ENCODE measurements at regions not wholly inside any gene's neighbourhood (a gene's known extent, or its start where the extent isn't known, plus 50 kb on each side); places are given as distances from the start of the nearest gene placed in this dataset.
A peak's percentile ranks its signal among the peaks of the same experiment; 100 is the strongest.

DNA sequence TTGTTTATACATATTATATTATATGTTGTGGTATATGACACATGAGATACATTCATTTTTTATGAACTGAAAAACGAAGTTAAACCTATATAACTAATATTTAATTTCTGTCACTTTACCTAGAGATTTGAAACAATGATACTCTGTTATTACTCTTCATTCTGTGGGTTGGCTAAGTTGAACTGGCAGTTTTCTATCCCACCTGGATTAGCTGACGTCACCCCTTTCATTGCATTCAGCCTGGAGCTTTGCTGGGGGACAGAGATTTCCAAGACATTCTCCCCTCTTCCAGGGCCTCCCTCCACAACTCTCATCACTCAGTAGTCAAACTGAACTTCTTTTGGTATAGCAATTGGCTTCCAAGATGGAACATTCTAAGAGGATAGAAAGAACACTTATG, 309.2 kb upstream of the SATB1 start:
- no peaks in the 10 kb centered on the region for H3K27me3 ChIP-seq (replicated peaks; ENCODE audit: insufficient read depth)
- 4% methylated on average over 2 of the region's 2 CpGs for WGBS, 2 experiments (ENCODE audit: low coverage in 1 of 2, low lambda C conversion rate in 2 of 2, missing lambda C conversion rate in 2 of 2)
- no peak for DNase-seq
- no peaks in the 10 kb centered on the region for H3K36me3 ChIP-seq (ENCODE audit: low read depth)
- H3F3A ChIP-seq (ENCODE audit: insufficient read depth) = no peaks in the 10 kb centered on the region
- no peaks in the 10 kb centered on the region for H3K9me2 ChIP-seq (ENCODE audit: insufficient read depth)
- no peaks in the 10 kb centered on the region for H3K9me3 ChIP-seq (ENCODE audit: low read depth)
- in situ Hi-C loops (cut with MboI) = no loop called here
- no peaks in the 10 kb centered on the region for H3K4me1 ChIP-seq (ENCODE audit: insufficient read depth)
- TF ChIP-seq EZH2phosphoT487 (IDR thresholded peaks at IDR 0.05; ENCODE audit: insufficient read depth, low read depth) (no peak), EZH2 (IDR thresholded peaks at IDR 0.05; ENCODE audit: insufficient read depth, poor library complexity, severe bottlenecking) (no peak)
- H3K9ac ChIP-seq = no peak overlapping the region
- no peak overlapping the region for H3K4me3 ChIP-seq
- H4K20me1 ChIP-seq (ENCODE audit: insufficient read depth) = no peaks in the 10 kb centered on the region
- H2AFZ ChIP-seq = no peak overlapping the region
- H3K27ac ChIP-seq = no peak overlapping the region
- no peak overlapping the region for H3K4me2 ChIP-seq (ENCODE audit: unreplicated experiment)
- no peaks in the 10 kb centered on the region for H3K79me2 ChIP-seq (ENCODE audit: insufficient read depth)

DNA sequence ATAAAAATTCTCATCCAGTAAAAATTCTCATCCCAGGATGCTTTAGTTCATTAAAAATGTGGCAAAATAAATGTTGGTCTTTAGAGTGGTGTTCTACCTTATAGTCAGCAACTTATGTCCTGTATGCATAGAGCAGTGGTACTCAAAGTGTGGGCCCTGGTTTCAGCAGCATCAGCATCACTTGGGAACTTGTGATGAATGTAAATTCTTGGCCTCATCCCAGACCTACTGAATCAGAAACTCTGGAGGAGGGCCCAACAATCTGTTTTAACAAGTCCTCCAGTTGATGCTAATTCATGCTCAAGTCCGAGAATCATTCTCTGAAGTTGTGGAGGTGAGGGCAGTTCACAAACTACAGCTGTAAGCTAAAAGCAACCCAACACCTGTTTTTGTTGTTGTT, 307.3 kb upstream of the SATB1 start:
- Histone ChIP-seq H2AFZ (no peak overlapping the region), H4K20me1 (ENCODE audit: insufficient read depth) (no peaks in the 10 kb centered on the region), H3K4me3 (no peak overlapping the region), H3K79me2 (ENCODE audit: insufficient read depth) (no peaks in the 10 kb centered on the region), H3K4me2 (ENCODE audit: unreplicated experiment) (no peak overlapping the region), H3F3A (ENCODE audit: insufficient read depth) (no peaks in the 10 kb centered on the region), H3K4me1 (ENCODE audit: insufficient read depth) (no peaks in the 10 kb centered on the region), H3K9ac (no peak overlapping the region), H3K36me3 (ENCODE audit: low read depth) (no peaks in the 10 kb centered on the region), H3K27ac (no peak overlapping the region), H3K9me2 (ENCODE audit: insufficient read depth) (no peaks in the 10 kb centered on the region), H3K9me3 (ENCODE audit: low read depth) (no peaks in the 10 kb centered on the region), H3K27me3 (replicated peaks; ENCODE audit: insufficient read depth) (no peaks in the 10 kb centered on the region)
- in situ Hi-C loops (cut with MboI) = no loop called here
- WGBS, 2 experiments (ENCODE audit: low coverage in 1 of 2, low lambda C conversion rate in 2 of 2, missing lambda C conversion rate in 2 of 2) = 19 to 47% methylated on average over 1 of the region's 1 CpG
- peak; percentile 7 for DNase-seq
- TF ChIP-seq EZH2phosphoT487 (IDR thresholded peaks at IDR 0.05; ENCODE audit: insufficient read depth, low read depth) (no peak), EZH2 (IDR thresholded peaks at IDR 0.05; ENCODE audit: insufficient read depth, poor library complexity, severe bottlenecking) (no peak)

DNA sequence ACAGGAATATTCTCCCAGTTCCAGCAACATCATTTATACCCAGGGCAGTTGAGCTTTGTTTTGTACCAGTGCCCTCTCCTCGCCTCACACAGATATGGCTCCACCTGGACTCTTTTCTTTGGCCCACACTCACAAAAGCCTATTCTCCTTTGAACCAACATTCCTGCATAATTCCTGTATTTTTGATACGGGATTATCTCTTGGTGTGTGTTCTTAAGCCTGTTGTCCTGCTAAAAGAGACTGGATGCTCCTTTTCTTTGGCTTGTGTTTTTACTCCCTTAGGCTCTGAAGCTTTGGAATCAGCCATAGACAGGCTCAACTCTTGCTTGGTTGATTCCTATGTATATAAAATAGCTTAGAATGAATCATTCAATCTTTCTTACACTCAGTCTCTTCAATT, 305.4 kb upstream of the SATB1 start:
- H3K27ac ChIP-seq = no peak overlapping the region
- H3F3A ChIP-seq (ENCODE audit: insufficient read depth) = no peaks in the 10 kb centered on the region
- 14 to 15% methylated on average over 2 of the region's 2 CpGs for WGBS, 2 experiments (ENCODE audit: low coverage in 1 of 2, low lambda C conversion rate in 2 of 2, missing lambda C conversion rate in 2 of 2)
- H3K4me1 ChIP-seq (ENCODE audit: insufficient read depth) = no peaks in the 10 kb centered on the region
- TF ChIP-seq EZH2phosphoT487 (IDR thresholded peaks at IDR 0.05; ENCODE audit: insufficient read depth, low read depth) (no peak), EZH2 (IDR thresholded peaks at IDR 0.05; ENCODE audit: insufficient read depth, poor library complexity, severe bottlenecking) (no peak)
- no peak for DNase-seq
- no peaks in the 10 kb centered on the region for H4K20me1 ChIP-seq (ENCODE audit: insufficient read depth)
- H3K4me3 ChIP-seq = no peak overlapping the region
- in situ Hi-C loops (cut with MboI) = no loop called here
- no peak overlapping the region for H2AFZ ChIP-seq
- H3K9me3 ChIP-seq (ENCODE audit: low read depth) = no peaks in the 10 kb centered on the region
- H3K9me2 ChIP-seq (ENCODE audit: insufficient read depth) = no peaks in the 10 kb centered on the region
- H3K36me3 ChIP-seq (ENCODE audit: low read depth) = no peaks in the 10 kb centered on the region
- H3K4me2 ChIP-seq (ENCODE audit: unreplicated experiment) = no peak overlapping the region
- no peaks in the 10 kb centered on the region for H3K79me2 ChIP-seq (ENCODE audit: insufficient read depth)
- H3K9ac ChIP-seq = no peak overlapping the region
- no peaks in the 10 kb centered on the region for H3K27me3 ChIP-seq (replicated peaks; ENCODE audit: insufficient read depth)

DNA sequence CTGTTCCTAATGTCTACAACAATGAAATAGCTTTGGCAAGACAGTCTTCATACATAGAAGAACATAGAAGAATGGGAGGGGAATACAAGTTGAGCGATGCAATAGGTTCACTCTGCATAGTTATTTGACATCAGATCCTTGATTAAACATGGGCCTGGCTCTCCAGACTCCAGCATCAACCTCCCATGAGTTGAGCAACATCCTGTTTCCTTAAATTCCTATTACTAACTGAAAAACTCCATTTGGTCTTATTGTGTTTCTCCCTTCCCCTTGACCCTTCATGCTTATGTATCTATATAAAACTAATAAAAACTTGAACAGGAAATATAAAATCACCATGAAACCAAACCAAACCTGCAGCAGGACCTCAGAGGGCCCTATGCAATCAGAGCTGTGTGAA, 304.5 kb upstream of the SATB1 start:
- no peak overlapping the region for H3K4me2 ChIP-seq (ENCODE audit: unreplicated experiment)
- H3K9me3 ChIP-seq (ENCODE audit: low read depth) = no peaks in the 10 kb centered on the region
- H4K20me1 ChIP-seq (ENCODE audit: insufficient read depth) = no peaks in the 10 kb centered on the region
- H3K27me3 ChIP-seq (replicated peaks; ENCODE audit: insufficient read depth) = no peaks in the 10 kb centered on the region
- in situ Hi-C loops (cut with MboI) = no loop called here
- no peak for DNase-seq
- 27 to 30% methylated on average over 1 of the region's 1 CpG for WGBS, 2 experiments (ENCODE audit: low coverage in 1 of 2, low lambda C conversion rate in 2 of 2, missing lambda C conversion rate in 2 of 2)
- H3K27ac ChIP-seq = no peak overlapping the region
- no peak for TF ChIP-seq EZH2phosphoT487 (IDR thresholded peaks at IDR 0.05; ENCODE audit: insufficient read depth, low read depth)
- no peak for TF ChIP-seq EZH2 (IDR thresholded peaks at IDR 0.05; ENCODE audit: insufficient read depth, poor library complexity, severe bottlenecking)
- H3K9ac ChIP-seq = no peak overlapping the region
- no peaks in the 10 kb centered on the region for H3F3A ChIP-seq (ENCODE audit: insufficient read depth)
- H3K36me3 ChIP-seq (ENCODE audit: low read depth) = no peaks in the 10 kb centered on the region
- H3K4me1 ChIP-seq (ENCODE audit: insufficient read depth) = no peaks in the 10 kb centered on the region
- H3K79me2 ChIP-seq (ENCODE audit: insufficient read depth) = no peaks in the 10 kb centered on the region
- no peak overlapping the region for H2AFZ ChIP-seq
- no peak overlapping the region for H3K4me3 ChIP-seq
- H3K9me2 ChIP-seq (ENCODE audit: insufficient read depth) = no peaks in the 10 kb centered on the region

All from GM23248 (cell line).